ENCODE measurements at regions not wholly inside any gene's neighbourhood (a gene's known extent, or its start where the extent isn't known, plus 50 kb on each side); places are given as distances from the start of the nearest gene placed in this dataset.

DNA sequence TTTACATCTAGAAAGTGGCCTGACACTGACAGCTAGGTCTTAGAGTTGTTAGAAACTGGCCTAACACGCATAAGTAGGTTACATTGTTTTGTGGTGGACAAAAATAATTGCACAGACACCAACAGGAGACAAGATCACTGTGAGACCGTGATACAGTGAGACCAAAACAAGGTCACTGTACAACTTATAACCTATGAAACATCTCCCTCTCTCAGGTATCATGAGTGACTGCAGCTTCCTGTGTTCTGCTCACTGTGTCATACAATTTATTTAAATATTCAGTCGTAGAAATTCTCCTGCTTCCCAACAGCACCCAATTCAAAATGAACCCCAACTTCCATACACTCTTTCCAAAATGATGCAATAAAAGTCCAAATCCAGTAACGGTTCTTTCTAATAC lies 2165.2 kb downstream of the PCDH9 start:
- TF ChIP-seq, protein P1, sequence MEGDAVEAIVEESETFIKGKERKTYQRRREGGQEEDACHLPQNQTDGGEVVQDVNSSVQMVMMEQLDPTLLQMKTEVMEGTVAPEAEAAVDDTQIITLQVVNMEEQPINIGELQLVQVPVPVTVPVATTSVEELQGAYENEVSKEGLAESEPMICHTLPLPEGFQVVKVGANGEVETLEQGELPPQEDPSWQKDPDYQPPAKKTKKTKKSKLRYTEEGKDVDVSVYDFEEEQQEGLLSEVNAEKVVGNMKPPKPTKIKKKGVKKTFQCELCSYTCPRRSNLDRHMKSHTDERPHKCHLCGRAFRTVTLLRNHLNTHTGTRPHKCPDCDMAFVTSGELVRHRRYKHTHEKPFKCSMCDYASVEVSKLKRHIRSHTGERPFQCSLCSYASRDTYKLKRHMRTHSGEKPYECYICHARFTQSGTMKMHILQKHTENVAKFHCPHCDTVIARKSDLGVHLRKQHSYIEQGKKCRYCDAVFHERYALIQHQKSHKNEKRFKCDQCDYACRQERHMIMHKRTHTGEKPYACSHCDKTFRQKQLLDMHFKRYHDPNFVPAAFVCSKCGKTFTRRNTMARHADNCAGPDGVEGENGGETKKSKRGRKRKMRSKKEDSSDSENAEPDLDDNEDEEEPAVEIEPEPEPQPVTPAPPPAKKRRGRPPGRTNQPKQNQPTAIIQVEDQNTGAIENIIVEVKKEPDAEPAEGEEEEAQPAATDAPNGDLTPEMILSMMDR (IDR thresholded peaks at IDR 0.05), result no peak
- TF ChIP-seq POLR2AphosphoS5 (IDR thresholded peaks at IDR 0.05), result no peak

Measured in gastroesophageal sphincter (tissue), 3 donors.